HG03095 (cell line): ENCODE measurements at regions not wholly inside any gene's neighbourhood (a gene's known extent, or its start where the extent isn't known, plus 50 kb on each side); places are given as distances from the start of the nearest gene placed in this dataset.
"Not testable (repeated sequence)": the region's sequence is repeated elsewhere in the genome, so short reads cannot be mapped to it uniquely, and the experiment has no call there.

Experiments
- ATAC-seq: cut with Tn5 transposase; IDR thresholded peaks from one replicate; pipeline ENCODE4 v1.9.1; 2021; ENCODE audit warnings: moderate library complexity; ENCODE audit not compliant: unreplicated experiment

DNA sequence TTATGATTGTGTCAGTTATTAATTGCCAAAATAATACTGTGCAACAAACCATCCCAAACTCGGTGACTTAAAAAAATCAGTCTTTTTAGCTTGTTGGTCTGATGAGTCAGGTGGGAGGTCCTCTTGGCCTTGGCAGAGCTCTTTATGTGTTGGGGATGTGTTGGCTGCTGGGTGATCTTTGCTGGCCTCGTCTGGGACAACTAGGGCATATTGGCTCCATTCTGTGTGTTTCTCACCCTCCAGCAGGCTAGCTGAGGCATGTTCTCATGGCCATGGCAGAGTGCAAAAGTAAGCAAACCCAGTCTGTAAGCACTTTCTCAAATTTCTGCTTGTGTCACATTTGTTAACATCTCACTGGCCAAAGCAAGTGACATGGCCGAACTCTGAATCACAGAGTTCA, 251.6 kb downstream of the RPLP1 start:
- ATAC-seq, result no peak

DNA sequence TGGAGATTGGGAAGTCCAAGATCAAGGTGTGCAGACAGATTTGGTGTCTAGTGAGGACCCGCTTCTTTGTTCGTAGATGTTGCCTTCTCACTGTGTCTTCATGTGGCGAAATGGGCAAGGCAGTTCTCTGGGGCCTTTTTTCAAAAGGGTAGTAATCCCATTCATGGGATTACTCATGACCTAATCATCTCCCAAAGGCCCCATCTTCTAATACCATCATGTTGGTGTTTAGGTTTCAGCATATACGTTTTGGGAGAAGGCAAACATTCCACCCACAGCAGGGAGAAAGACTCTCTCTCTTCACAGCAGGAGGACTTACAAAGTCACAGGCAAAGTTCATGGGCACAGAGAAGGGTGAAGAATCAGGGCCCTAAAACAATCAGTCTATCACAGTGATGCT, 252.1 kb downstream of the RPLP1 start:
- ATAC-seq, result no peak

- no peak for ATAC-seq
Observed at GRCh38 chr15:69706353-69707097, 253.9 kb downstream of the RPLP1 start.

DNA sequence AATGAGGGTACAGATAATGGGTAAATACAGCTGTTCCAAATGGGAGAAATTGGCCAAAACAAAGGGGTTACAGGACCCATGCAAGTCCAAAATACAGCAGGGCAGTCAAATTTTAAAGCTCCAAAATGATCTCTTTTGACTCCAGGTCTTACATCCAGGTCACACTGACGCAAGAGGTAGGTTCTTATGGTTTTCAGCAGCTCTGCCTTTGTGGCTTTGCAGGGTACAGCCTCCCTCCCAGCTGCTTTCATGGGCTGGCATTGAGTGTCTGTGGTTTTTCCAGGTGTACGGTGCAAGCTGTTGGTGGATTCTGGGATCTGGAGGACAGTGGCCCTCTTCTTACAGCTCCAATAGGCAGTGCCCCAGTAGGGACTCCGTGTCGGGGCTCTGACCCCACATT, 254.6 kb downstream of the RPLP1 start:
- ATAC-seq, result not testable (repeated sequence)

DNA sequence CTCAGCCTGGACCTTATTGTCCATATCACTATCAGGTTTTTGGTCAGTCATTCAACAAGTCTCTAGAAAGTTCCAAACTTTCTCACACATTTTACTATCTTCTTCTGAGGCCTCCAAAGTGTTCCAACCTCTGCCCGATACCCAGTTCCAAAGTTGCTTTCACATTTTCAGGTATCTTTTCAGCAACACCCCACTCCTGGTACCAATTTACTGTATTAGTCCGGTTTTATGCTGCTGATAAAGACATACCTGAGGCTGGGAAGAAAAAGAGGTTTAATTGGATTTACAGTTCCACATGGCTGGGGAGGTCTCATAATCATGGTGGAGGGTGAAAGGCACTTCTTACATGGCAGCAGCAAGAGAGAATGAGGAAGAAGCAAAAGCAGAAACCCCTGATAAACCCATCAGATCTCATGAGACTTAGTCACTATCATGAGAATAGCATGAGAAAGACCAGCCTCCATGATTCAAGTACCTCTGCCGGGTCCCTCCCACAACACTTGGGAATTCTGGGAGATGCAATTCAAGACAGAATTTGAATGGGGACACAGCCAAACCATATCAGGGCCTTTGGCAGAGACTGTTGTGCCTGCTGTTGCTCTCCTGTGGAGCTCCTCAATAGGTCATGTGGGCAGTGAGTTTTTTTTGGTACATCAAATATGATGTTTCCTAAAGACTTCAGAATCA, 256.0 kb downstream of the RPLP1 start:
- ATAC-seq, result not testable (repeated sequence)

DNA sequence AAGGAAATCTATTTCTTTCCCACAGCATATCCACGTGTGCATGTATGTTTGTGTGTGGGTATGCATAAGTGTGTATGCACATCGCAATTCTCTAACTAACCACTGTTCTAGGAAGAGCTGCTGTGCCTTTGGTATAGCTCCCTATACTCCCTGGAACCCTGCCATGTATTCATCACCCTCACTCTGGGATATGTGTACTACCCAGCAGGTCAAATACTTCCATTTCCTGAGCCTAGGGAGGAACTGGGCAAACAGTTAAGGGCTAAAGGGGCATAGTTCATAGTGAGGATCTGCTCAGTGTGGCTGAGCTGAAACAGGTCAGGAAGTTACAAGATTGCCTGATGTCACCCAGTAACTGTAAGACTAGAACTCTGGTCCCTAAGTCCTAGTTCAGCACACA, 260.4 kb downstream of the RPLP1 start:
- no peak for ATAC-seq

- ATAC-seq, result peak; percentile 88
Observed at GRCh38 chr15:69713726-69714559, 261.3 kb downstream of the RPLP1 start.

- no peak for ATAC-seq
Observed at GRCh38 chr15:69715210-69715609, 262.6 kb downstream of the RPLP1 start.

DNA sequence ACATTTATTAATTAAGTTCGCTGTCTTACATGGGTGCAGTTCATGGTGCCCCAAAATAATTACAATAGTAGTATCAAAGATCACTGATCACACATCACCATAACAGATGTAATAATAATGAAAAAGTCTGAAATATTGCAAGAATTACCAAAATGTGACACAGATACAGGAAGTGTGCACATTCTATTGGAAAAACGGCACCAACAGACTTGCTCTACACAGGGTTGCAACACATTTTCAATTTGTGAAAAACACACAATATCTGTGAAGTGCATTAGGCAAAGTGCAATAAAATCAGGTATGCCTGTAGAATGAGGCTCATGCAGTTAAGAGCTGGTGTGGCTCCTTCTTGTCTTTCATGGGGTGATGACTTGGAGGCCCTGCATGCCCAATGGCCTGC, 265.8 kb downstream of the RPLP1 start:
- no peak for ATAC-seq

- no peak for ATAC-seq
Observed at GRCh38 chr15:69718916-69719315, 266.3 kb downstream of the RPLP1 start.

DNA sequence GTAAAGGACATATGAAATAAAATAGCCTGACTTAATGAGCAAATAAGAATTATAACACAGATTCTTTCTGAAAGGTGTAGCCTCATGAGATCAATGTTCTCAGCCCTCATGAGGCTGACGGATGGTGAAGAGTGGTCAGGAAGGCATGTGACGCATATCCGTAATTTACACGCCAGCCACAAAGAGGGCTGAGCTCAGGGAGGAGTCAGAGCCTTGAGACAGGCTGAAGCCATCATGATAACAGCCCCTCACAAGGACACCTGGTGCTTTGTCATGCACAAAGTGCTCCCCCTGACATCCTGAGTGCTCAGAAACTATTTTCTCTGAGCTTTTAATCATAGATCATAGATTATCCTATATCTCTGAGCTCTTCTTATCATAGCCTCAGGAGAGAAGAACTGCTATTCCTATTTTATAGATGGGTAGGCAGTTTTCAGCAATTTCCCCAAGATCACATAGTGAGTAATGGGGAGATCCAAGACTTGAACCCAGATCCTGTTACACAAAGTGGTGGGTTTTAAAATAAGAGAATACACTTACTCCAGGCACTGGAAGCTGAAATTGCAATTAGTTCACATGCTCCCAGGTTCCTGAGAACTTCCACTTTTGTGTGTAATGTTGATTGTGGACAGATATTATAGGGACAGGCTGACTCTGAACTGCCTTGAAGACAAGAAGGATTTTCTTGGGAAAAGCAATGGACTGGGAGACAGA, 267.1 kb downstream of the RPLP1 start:
- no peak for ATAC-seq

DNA sequence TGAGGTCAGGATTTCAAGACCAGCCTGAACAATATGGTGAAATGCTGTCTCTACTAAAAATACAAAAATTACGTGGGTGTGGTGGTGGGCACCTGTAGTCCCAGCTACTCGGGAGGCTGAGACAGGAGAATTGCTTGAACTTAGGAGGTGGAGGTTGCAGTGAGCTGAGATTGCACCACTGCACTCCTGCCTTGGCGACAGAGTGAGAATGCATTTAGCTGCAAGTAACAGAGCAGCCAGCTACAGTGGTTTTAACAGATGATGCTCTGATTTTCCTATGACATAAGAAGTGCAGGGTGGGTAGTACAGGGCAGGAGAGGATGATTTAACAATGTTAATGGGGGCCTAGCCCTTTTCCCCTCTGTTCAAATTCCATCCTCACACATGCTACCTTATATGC, 267.9 kb downstream of the RPLP1 start:
- no peak for ATAC-seq

GRCh38 chr15:69722924-69723323, 270.3 kb downstream of the RPLP1 start:
- ATAC-seq, result no peak

GRCh38 chr15:69723404-69724096, 270.9 kb downstream of the RPLP1 start:
- ATAC-seq, result no peak

- ATAC-seq, result no peak
Observed at GRCh38 chr15:69724333-69724732, 271.7 kb downstream of the RPLP1 start.

DNA sequence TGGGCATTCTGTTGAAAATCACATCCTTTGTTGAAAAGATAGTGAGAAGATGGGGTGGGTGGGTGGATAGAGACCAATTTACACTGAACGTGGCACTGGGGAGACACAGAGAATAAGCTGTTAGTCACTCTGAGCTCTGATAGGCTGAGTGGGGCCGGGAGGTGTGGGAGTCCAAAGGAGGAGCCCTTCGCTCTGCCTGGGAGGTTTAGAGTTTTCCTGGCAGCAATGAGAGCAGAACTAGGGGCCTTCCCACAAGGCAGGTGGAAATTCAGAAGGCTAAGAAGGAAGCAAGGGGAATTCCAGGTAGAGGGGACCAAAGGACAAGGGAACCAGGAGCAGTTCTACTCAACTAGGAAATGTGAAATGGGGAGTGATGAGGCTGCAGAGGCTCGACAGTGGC, 272.7 kb downstream of the RPLP1 start:
- ATAC-seq, result no peak

DNA sequence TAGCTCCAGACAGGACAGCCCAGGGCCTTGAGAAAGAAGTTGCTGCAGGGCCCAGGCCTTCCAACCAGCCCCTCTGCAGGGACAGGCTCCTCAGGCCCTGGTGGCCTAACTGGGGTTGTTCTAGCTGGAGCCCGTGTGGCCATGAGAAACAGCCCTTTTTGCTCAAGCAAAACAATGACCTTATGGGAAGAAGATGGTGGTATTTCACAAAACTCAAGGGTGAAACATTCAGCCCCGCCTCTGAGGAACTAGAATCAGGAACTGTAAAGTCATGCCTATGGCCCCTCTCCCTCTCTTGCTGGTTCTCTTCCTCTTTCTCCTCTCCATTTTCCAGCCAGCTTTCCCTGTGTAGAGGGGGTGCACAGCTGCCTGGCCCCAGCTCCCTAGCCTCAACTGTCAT, 273.3 kb downstream of the RPLP1 start:
- no peak for ATAC-seq

DNA sequence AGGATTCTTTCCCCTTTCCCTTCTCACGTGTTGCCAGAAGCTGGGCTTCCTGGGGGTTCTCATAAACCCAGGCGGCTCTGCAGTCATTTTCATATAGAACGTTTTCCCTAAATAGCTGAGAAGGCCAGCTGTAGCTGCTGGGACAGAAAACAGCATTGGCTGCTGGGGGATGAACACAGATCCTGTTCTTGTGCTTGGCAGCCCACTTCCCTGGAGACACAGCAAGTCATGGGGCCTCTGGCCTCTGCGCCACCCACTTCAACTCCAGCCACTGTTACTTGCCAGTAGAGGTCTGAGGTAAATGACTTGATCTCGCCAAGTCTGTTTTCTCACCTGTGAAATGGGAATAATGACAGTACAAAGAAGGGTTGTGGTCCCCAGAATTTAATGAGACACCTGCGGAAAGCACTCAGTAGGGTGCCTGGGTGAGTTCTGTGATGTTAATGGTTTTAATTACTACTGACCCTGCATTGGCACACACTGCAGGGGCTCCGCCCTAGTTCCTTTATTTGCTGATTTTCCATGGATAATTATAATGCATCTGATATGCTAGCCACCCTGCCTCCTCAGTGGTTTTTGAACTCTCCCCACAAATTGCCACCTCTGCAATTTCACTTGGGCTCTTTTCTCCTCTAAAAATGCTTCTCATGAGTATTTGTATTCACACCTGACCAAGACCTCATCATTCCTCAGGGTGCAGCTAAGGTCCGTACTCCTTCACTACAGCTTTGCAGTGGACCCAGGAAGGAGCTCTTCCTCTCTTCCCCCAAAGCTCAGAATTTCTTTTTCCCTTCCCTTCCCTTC, 274.7 kb downstream of the RPLP1 start:
- no peak for ATAC-seq

DNA sequence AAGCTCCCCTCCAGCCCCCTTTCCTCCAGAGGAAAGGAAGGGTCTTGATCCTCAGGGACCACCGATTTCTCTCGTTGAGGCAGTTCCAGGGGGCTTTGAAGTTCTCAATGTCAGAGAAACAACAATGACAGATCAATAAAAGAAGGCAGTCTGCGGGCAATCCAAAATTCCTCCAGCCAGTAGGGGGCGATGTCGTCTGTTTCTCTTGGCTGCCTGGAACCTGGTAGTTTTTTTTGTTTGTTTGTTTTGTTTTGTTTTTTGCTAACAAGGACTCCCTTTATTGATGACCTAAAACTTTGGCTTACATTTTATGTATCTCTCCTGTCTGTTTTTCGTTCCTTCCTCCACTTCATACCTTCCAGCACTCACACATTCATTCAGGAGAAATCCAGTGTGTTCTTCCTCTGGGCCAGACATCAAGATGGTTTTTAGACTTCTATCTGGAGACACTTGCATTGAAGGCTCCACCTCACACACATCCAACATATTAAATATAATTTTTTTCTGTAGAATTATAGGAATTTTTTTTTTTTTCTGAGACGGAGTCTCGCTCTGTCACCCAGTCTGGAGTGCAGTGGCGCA, 276.6 kb downstream of the RPLP1 start:
- no peak for ATAC-seq
